GM12872 (cell line): ENCODE measurements at regions not wholly inside any gene's neighbourhood (a gene's known extent, or its start where the extent isn't known, plus 50 kb on each side); places are given as distances from the start of the nearest gene placed in this dataset.

Experiments used
- CTCF ChIP-seq: IDR thresholded peaks from 3 replicates; pipeline ENCODE4 v1.5.1; 2011; ENCODE audit warnings: low read depth, mild to moderate bottlenecking, low read length, moderate library complexity; ENCODE audit not compliant: insufficient read depth

DNA sequence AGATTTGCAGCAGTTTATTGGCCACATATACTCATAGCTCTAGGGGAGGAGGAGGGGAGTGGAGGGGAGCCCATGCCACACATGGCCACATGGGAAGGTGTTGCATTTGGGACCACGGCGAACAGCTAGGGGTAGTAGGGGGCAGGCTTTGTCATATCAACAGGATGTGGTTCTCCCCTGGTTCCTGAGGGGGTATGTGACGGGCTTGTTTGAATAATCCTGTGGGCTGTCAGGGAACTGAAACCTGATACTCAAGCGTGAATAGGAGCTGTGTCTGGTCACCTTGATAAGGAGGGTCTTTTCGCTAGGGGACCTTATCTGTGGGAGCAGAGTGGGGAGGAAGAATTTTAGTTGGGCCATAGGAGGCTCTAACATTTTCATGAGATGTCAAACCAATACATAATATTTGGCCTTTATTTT is 264.7 kb downstream of the CTH start:
- TF ChIP-seq CTCF, result no peak

DNA sequence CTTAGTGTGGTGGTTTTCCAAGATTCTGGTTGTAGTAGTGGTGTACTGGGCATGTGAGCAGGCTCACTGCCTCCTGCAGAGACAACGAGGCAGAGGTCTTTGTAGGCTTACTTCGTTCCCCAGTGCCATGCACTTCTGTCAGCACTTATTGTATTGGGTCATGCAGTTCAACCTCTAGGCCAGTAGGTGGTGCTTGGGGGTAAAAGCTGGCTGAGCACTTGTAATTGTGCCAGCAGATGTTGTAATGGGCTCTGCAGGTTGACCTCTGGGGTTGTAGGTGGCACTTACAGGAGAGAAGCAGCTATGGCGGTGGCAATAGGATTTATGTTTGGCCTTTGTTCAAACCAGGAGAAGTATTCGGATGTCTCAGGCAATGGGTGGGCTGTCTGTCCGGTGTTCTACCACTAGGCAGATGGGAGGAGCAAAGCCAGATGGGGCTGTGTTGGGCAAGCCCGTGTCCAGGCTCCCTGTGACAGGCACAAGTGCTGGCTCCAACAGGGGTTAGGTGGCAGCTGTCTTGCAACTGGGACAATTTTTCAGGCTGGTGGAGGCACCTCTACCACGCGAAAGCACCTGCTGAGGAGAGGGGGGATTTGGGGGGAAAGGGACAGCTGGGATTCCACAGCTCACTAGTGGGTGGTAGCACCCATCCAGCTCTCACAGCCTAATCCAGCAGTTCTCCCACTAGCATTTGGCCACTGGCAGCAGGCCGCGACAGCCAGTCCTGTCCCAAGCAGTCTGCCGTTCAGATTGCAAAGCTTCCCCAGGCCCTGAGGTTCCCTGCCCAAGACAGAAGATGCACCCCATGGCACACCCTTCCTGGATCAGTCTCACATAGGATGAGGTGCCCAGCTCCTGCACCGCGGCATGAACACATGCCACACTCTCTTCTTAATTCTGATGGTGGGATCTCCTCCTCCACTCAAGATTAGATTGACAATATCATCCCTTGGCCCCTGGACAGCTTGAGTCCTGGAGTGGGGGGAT is 274.5 kb downstream of the CTH start:
- peak; percentile 96 for TF ChIP-seq CTCF

DNA sequence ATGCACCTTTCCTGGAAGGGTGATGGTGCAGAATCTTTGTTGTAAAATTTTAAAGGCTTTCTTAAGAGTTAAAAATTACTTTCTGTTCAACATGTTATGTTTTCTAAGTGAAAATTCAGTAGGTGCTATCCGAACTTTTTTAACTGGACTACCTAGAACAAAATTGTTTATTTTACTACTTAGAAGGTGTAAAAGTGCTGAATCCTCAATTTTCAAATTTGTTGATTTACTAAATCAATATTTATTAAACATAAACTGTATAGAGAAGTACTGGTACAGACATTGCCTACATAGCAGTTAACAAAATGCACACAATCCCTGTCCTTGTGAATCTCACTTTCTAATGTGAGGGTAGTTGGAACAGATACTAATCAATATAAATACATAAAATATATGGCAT is 277.5 kb downstream of the CTH start:
- TF ChIP-seq CTCF, result no peak

DNA sequence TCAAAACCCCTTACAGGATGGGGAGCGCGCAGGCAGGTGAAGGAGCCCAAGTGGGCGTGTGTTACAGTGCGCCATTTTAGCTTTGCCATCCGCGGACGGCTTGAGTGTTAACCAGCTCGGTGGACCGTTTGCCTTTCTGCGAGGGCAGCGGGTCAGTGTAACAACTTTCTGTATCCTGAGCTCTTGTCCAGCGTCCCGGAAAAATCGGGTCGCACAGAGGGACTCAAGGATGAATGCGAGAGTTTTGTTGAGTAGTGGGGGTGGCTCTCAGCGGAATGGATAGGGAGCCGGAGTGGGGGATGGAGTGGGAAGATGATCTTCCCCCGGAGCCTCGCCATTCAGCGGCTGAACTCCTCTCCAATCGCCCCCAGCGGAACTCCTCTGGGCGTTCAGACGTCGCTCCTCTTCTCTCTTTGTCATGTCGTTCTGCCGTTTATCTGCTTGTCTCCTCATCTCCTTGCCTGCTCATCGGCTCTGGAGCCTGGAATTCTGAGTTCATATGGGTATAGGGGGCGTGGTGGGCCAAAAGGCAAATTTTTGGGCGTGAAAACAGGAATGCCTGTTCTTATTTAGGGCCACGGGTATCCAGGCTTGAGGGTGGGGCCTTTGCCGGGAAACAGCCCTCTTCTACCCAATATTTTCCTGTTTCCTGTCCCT is 295.4 kb downstream of the CTH start:
- no peak for TF ChIP-seq CTCF

GRCh38 chr1:70707214-70707613 is 296.1 kb downstream of the CTH start:
- no peak for TF ChIP-seq CTCF

GRCh38 chr1:70714149-70714548 is 303.1 kb downstream of the CTH start:
- no peak for TF ChIP-seq CTCF

DNA sequence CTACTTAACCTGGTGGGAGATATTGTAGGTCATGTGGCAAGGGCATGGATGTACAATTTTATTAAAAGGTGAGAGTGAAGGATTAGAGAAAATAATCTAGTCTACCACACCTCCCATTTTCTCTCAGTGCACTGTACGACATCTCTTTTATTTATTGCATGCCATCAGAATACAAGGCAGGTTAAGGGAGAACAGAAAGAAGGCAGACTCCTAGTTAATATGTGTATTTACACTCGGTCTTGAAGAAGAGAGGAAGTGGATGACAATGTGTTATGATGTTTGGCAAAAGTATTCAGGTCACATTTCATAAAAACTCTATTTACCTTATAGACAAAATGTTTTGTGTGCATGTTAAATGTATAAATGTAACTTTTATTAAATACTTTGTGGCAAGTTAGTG is 306.1 kb downstream of the CTH start:
- no peak for TF ChIP-seq CTCF
